ENCODE measurements at regions not wholly inside any gene's neighbourhood (a gene's known extent, or its start where the extent isn't known, plus 50 kb on each side); places are given as distances from the start of the nearest gene placed in this dataset.

GRCh38 chr16:80303691-80304090 lies 237.1 kb upstream of the DYNLRB2 start:
- Histone ChIP-seq H3K4me1 (no peaks in the 10 kb centered on the region), H3K36me3 (no peaks in the 10 kb centered on the region), H3K27me3 (no peaks in the 10 kb centered on the region), H3K9me3 (no peaks in the 10 kb centered on the region), H3K27ac (no peak overlapping the region), H3K4me3 (no peak overlapping the region)
- TF ChIP-seq POLR2A (IDR thresholded peaks at IDR 0.05): no peak
- no peak for TF ChIP-seq CTCF (IDR thresholded peaks at IDR 0.05)
- no peak for DNase-seq

- H3K27ac ChIP-seq: no peak overlapping the region
- H3K4me1 ChIP-seq: no peaks in the 10 kb centered on the region
- no peak overlapping the region for H3K4me3 ChIP-seq
- no peaks in the 10 kb centered on the region for H3K36me3 ChIP-seq
- no peaks in the 10 kb centered on the region for H3K27me3 ChIP-seq
- H3K9me3 ChIP-seq: no peaks in the 10 kb centered on the region
- no peak for TF ChIP-seq POLR2A (IDR thresholded peaks at IDR 0.05)
- TF ChIP-seq CTCF (IDR thresholded peaks at IDR 0.05): no peak
- no peak for DNase-seq
Measured at GRCh38 chr16:80300876-80301275, 239.9 kb upstream of the DYNLRB2 start.

GRCh38 chr16:80300456-80300855 lies 240.3 kb upstream of the DYNLRB2 start:
- Histone ChIP-seq H3K9me3 (no peaks in the 10 kb centered on the region), H3K4me3 (no peak overlapping the region), H3K27me3 (no peaks in the 10 kb centered on the region), H3K27ac (no peak overlapping the region), H3K4me1 (no peaks in the 10 kb centered on the region), H3K36me3 (no peaks in the 10 kb centered on the region)
- no peak for TF ChIP-seq POLR2A (IDR thresholded peaks at IDR 0.05)
- no peak for TF ChIP-seq CTCF (IDR thresholded peaks at IDR 0.05)
- no peak for DNase-seq

- Histone ChIP-seq H3K9me3 (no peaks in the 10 kb centered on the region), H3K36me3 (no peaks in the 10 kb centered on the region), H3K4me3 (no peak overlapping the region), H3K4me1 (no peaks in the 10 kb centered on the region), H3K27me3 (no peaks in the 10 kb centered on the region), H3K27ac (no peak overlapping the region)
- DNase-seq: no peak
- no peak for TF ChIP-seq POLR2A (IDR thresholded peaks at IDR 0.05)
- TF ChIP-seq CTCF (IDR thresholded peaks at IDR 0.05): no peak
Measured at GRCh38 chr16:80299416-80299815, 241.4 kb upstream of the DYNLRB2 start.

- no peaks in the 10 kb centered on the region for H3K27me3 ChIP-seq
- DNase-seq: no peak
- H3K9me3 ChIP-seq: no peaks in the 10 kb centered on the region
- TF ChIP-seq POLR2A (IDR thresholded peaks at IDR 0.05) (no peak), CTCF (IDR thresholded peaks at IDR 0.05) (no peak)
- no peaks in the 10 kb centered on the region for H3K36me3 ChIP-seq
- H3K4me1 ChIP-seq: no peaks in the 10 kb centered on the region
- no peak overlapping the region for H3K4me3 ChIP-seq
- no peak overlapping the region for H3K27ac ChIP-seq
Measured at GRCh38 chr16:80298676-80299075, 242.1 kb upstream of the DYNLRB2 start.

- no peaks in the 10 kb centered on the region for H3K36me3 ChIP-seq
- no peaks in the 10 kb centered on the region for H3K4me1 ChIP-seq
- no peak for TF ChIP-seq POLR2A (IDR thresholded peaks at IDR 0.05)
- no peak for DNase-seq
- no peak overlapping the region for H3K27ac ChIP-seq
- no peak overlapping the region for H3K4me3 ChIP-seq
- H3K27me3 ChIP-seq: no peaks in the 10 kb centered on the region
- no peaks in the 10 kb centered on the region for H3K9me3 ChIP-seq
Measured at GRCh38 chr16:80296034-80296433, 244.8 kb upstream of the DYNLRB2 start.

All from Peyer's patch (tissue), 4 donors.